ENCODE measurements at regions not wholly inside any gene's neighbourhood (a gene's known extent, or its start where the extent isn't known, plus 50 kb on each side); places are given as distances from the start of the nearest gene placed in this dataset.
"Not testable (repeated sequence)": the region's sequence is repeated elsewhere in the genome, so short reads cannot be mapped to it uniquely, and the experiment has no call there.

DNA sequence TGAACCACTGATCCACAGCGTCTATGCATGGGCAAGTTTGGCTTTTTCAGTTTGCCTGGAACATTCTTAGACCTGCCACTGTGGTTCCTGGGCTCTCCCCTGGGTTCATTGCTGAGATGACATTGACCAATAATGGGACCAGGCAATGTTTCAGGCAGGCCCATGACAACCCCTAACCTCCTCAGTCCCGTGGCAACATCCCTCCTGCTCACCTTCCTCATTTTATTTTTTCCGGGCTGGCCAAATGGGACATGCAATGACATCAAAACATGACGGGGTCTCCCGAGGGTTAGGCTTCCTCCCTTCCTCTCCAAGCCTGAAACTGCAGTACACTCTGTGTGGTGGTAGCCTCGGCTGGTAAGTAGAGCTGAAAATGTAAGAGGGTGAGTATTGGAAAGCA lies 234.0 kb upstream of the RREB1 start:
- DNase-seq: no peak

- DNase-seq: no peak
These were observed 231.8 kb upstream of the RREB1 start for GRCh38 chr6:6875818-6876470.

- DNase-seq: not testable (repeated sequence)
These were observed 230.0 kb upstream of the RREB1 start for GRCh38 chr6:6877792-6878191.

DNA sequence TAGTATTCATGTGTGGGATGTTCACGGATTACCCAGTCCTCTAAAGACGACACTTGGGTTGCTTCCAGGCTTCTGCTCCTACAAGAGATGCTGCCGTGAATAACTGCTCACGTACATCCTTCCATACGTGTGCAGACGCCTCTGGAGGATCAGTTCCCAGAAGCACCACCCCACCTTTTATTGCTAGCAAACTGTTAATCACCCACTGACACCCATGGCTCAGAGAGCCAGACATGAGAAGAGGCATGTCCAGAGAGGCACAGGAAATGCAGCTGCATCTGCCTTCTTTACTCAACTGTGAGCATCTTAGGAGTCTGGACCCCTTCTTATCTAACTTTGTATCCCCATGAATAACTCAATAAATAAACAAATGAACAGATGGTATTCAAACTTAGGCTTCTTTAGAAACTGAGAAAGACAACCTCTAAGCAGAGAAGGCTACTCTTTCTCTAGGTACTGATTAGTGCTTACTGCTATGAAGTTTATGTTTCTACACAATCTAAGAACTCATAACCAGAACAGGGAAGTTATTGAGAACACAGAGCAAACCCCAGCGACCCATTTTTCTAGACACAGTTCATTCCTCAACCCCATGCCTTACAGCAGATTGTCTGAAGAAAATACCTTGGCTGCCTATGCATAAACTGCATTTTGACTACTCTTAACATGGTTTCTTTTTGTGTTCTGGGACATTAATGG lies 228.7 kb upstream of the RREB1 start:
- DNase-seq: no peak

DNA sequence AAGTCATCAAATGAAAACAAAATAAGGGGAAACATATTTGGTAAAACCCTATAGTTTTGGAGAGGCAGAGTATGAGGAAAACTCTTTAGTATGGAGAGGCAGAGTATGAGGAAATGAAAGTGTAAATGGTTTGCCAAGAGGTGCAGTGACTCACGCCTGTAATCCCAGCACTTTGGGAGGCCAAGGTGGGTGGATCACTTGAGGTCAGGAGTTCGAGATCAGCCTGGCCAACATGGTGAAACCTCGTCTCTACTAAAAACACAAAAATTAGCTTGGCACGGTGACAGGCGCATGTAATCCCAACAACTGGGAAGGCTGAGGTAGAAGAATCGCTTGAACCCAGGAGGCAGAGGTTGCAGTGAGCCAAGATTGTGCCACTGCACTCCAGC lies 228.2 kb upstream of the RREB1 start:
- not testable (repeated sequence) for DNase-seq

GRCh38 chr6:6880745-6881437 lies 226.9 kb upstream of the RREB1 start:
- DNase-seq: no peak

GRCh38 chr6:6881438-6882225 lies 226.1 kb upstream of the RREB1 start:
- DNase-seq: no peak

DNA sequence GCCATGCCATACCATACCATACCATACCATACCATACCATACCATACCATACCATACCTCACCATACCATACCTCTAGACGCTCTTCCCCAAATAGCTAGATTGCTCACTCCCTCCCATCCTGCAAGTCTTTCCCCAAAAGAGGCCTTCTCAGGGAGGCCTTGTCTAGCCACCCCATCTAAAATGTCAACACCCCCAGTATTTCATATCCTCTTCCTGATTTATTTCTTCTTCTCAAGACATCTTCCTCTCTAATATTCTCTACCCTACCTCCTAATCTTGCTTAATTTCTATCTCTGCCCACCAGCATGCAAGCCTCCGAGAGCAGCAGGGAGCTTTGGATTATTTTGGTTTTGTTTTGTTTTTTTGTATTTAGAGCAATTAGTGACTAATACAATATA lies 225.2 kb upstream of the RREB1 start:
- DNase-seq: no peak

DNA sequence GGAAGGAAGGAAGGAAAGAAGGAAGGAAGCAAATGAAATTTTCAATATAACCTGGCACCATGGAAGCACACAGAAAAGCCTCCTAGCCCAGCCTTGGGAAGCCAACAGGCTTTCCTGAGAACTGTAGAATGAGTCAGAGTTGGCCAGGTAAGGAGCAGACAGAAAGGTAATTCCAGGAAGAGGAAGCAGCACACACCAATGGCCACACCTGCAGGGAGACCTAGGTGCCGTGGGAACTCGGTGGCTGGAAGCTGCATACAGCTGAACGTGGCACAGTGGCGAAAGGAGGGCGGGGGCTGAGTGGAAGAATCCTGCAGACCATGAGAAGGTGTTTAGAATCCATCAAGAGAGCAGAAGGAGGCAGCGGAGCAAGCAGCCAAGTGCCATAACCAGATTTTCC lies 224.8 kb upstream of the RREB1 start:
- no peak for DNase-seq

- DNase-seq: no peak
These were observed 223.6 kb upstream of the RREB1 start for GRCh38 chr6:6884193-6884627.

GRCh38 chr6:6884916-6885315 lies 222.8 kb upstream of the RREB1 start:
- DNase-seq: no peak

GRCh38 chr6:6885521-6886170 lies 222.1 kb upstream of the RREB1 start:
- no peak for DNase-seq

DNA sequence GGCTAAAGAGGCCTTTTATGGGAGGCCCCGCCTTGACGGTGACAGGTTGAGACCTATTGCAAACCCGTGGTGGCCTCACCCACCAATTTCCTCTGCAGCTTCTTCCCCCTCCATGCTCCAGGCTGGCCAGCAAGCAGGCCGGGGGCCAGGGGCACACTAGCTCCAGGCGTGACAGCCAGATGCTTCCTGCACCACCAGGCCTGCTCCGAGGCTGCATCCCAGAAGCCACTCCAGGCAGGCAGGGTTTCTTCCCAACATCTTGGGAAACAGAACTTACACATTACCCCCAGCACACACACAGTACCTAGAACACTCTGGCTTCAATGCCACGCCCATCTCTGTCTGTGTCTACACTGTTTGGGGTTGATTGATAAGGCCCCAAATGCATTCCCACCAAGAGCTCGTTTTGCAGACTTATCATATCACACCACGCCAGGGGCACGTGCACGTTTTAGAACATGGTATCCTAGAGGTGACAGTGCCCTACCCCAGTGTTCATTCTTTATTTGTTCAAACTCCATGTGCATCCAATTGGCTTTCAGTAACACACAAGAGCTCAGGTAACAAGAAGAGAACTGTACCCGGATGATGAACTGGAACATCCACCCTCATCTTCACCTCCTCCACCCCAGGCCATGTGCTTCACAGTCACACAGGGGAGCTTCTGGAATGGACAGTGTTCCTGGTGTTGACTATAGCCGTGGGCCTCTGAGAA lies 221.4 kb upstream of the RREB1 start:
- DNase-seq: no peak

DNA sequence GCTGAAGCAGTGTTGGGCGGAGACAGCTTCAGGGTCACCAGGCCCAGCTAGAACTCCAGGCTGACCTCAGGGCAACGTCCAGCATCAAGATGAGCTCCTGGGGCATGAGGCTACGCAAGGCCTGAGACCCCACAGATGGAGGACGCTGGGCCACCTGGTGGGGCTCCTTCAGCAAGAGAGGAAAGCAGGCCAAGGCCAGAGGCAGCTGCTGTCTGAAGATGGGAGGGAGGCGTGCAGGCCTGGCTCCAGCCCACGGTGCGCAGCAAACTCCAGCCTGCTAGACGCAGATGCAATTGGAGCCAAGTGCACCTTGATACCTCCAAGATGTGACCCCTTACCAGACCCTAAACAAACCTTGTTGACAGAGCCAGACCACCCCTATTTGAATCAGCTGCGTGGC lies 220.9 kb upstream of the RREB1 start:
- no peak for DNase-seq

- DNase-seq: no peak
These were observed 218.2 kb upstream of the RREB1 start for GRCh38 chr6:6889601-6890000.

DNA sequence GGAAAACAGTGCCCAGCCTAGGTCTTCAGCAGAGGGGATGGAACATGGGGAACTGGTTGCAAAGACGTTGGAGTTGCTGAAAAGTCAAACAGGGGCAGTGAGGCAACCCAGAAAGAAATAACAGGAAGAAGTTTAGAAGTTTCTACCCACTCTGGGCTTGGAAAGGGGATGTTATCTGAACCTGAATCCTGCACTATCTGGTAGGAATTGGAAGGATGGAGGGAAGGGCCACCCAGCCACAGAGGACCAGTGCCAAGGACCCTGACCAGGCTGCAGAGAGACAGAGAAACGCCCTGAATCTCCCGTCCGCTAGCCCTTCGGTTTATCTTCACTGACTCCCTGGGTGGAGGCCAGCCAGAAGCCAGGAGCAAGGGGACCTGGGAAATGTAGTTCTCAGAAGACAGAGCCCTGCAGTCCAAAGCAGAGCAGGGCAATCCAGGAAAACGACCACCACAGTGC lies 217.3 kb upstream of the RREB1 start:
- no peak for DNase-seq

- DNase-seq: peak; percentile 4
These were observed 216.5 kb upstream of the RREB1 start for GRCh38 chr6:6891125-6891721.

GRCh38 chr6:6891949-6892461 lies 215.8 kb upstream of the RREB1 start:
- DNase-seq: peak; percentile 38

GRCh38 chr6:6892744-6893583 lies 214.8 kb upstream of the RREB1 start:
- DNase-seq: no peak

DNA sequence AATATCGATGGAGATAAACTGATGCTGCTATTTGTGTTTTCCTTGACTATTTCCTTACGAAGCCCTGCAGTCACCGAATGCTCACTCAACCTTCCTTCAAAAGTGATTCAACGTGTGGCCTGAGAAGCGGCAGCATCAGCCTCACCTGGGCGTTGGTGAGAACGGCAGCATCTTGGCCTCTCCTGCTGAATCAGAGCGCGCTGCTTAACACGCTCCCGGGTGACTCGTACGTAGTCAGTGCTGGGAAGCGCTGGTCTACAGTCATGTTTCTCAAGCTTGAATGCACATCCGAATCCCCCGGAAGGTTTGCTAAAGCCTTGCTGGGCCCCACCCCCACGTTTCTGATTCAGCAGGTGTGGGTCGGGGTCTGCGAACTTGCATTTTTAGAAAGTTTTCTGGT lies 214.1 kb upstream of the RREB1 start:
- DNase-seq: no peak
